ENCODE measurements at regions not wholly inside any gene's neighbourhood (a gene's known extent, or its start where the extent isn't known, plus 50 kb on each side); places are given as distances from the start of the nearest gene placed in this dataset.

DNA sequence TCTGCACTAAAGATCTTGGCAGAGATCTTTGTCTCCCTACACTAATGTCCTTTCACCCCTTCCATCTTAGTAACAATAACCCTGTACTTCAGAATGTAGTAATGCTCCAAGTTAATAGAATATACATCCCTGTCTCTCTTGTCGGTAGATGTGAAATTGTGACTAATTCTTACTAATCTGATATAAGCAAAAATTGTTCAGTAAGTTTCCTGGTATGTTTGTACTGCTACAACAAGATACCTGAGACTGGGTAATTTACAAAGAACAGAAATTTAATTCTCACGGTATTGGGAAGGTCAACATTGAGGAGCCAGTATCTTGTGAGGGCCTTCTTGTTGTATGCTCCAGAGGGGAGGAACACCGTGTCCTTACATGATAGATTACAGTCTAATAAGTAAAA is 1686.6 kb upstream of the CDH9 start:
- TF ChIP-seq, protein P1, sequence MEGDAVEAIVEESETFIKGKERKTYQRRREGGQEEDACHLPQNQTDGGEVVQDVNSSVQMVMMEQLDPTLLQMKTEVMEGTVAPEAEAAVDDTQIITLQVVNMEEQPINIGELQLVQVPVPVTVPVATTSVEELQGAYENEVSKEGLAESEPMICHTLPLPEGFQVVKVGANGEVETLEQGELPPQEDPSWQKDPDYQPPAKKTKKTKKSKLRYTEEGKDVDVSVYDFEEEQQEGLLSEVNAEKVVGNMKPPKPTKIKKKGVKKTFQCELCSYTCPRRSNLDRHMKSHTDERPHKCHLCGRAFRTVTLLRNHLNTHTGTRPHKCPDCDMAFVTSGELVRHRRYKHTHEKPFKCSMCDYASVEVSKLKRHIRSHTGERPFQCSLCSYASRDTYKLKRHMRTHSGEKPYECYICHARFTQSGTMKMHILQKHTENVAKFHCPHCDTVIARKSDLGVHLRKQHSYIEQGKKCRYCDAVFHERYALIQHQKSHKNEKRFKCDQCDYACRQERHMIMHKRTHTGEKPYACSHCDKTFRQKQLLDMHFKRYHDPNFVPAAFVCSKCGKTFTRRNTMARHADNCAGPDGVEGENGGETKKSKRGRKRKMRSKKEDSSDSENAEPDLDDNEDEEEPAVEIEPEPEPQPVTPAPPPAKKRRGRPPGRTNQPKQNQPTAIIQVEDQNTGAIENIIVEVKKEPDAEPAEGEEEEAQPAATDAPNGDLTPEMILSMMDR (IDR thresholded peaks at IDR 0.05; ENCODE audit: low read depth, low read length, poor library complexity, severe bottlenecking): no peak
- TF ChIP-seq EZH2phosphoT487 (IDR thresholded peaks at IDR 0.05; ENCODE audit: borderline replicate concordance, low read length): no peak
